HCT116 (cell line): ENCODE measurements at regions not wholly inside any gene's neighbourhood (a gene's known extent, or its start where the extent isn't known, plus 50 kb on each side); places are given as distances from the start of the nearest gene placed in this dataset.

ENCODE experiments used
- ATAC-seq: fragments of 200-7000 bp; cut with Tn5 transposase; 2 replicates; pipeline ENCODE4 v1.9.1; 2020; ENCODE audit warnings: mild to moderate bottlenecking, moderate library complexity
- BruUV-seq: library from RNA; stranded (reverse); fragments of 400-500 nt; replicated peaks from 2 replicates; lab custom pipeline; 2021; lab: Mats Ljungman, UMichigan
- CTCF ChIA-PET: fragments of 300-600 bp; sonication (Branson Sonifier 250); formaldehyde crosslinking; loops from one replicate; lab custom pipeline; 2021; ENCODE audit warnings: antibody characterized with exemption; lab: Charles Lee
- POLR2A ChIA-PET: fragments of 300-600, 350-600 bp; sonication (Branson Sonifier 250); formaldehyde crosslinking; loops from one replicate; lab custom pipeline; 2021; ENCODE audit warnings: antibody characterized with exemption; lab: Charles Lee
- RAD21 ChIA-PET, 2 experiments: fragments of 300-600 bp; sonication (Branson Sonifier 250); formaldehyde crosslinking; loops; one replicate each; lab custom pipeline; 2023; ENCODE audit warnings: low total read pairs in 2 of 2; ENCODE audit not compliant: uncharacterized antibody in 2 of 2, unreplicated experiment in 2 of 2, low non-redundant PET in 1 of 2; lab: Charles Lee
- DNase-seq: peaks from one replicate; pipeline ENCODE4 v3.0.0-alpha.2; 2010; ENCODE audit warnings: low read depth, low spot score
- H2AFZ ChIP-seq: fragments of 200-600 bp; shearing (Covaris generic), sonication (generic); 2 replicates; pipeline ENCODE4 v1.6.1; 2017; ENCODE audit warnings: low read depth, mixed run types, mixed read lengths, antibody characterized with exemption, low read length; ENCODE audit not compliant: poor library complexity, severe bottlenecking
- H3K27ac ChIP-seq: 2 replicates; pipeline ENCODE4 v1.5.1; 2012; ENCODE audit warnings: low read depth, low read length
- H3K27me3 ChIP-seq: fragments of 200-600 bp; sonication (generic); 2 replicates; pipeline ENCODE4 v1.6.1; 2016; ENCODE audit warnings: mixed run types, low read length, mixed read lengths; ENCODE audit not compliant: insufficient read depth
- H3K36me3 ChIP-seq, 2 experiments: fragments of 200-500 bp in 1 of 2; fragments of 200-600 bp in 1 of 2; sonication (Bioruptor generic) in 1 of 2; sonication (generic) in 1 of 2; 2 replicates each; pipeline versions ENCODE4 v1.5.1 to v1.6.1; 2014 to 2016; ENCODE audit warnings: low read length in 2 of 2, inconsistent platforms in 1 of 2, mixed read lengths in 1 of 2, mixed run types in 1 of 2; ENCODE audit not compliant: insufficient read depth in 2 of 2, control insufficient read depth in 1 of 2
- H3K4me1 ChIP-seq, 2 experiments: fragments of 200-600 bp in 1 of 2; sonication (generic) in 1 of 2; 2 replicates each; pipeline versions ENCODE4 v1.5.1 to v1.6.1; 2012 to 2017; ENCODE audit warnings: low read length in 2 of 2, inconsistent platforms in 1 of 2, mild to moderate bottlenecking in 1 of 2, mixed read lengths in 1 of 2, mixed run types in 1 of 2, moderate library complexity in 1 of 2; ENCODE audit not compliant: insufficient read depth in 2 of 2, control insufficient read depth in 1 of 2
- H3K4me2 ChIP-seq: fragments of 200-600 bp; sonication (generic); 2 replicates; pipeline ENCODE4 v1.6.1; 2017; ENCODE audit warnings: mixed run types, low read length, mixed read lengths
- H3K4me3 ChIP-seq, 2 experiments: fragments of 200-600 bp in 1 of 2; sonication (generic) in 1 of 2; replicated peaks in 1 of 2; 2 replicates each; pipeline ENCODE4 v1.5.1; 2011 to 2016; ENCODE audit warnings: low read length in 2 of 2, control low read depth in 1 of 2, low read depth in 1 of 2, mild to moderate bottlenecking in 1 of 2, mixed read lengths in 1 of 2, mixed run types in 1 of 2
- H3K79me2 ChIP-seq: fragments of 200-600 bp; sonication (generic); 2 replicates; pipeline ENCODE4 v1.6.1; 2017; ENCODE audit warnings: mild to moderate bottlenecking, mixed run types, low read length, moderate library complexity, mixed read lengths; ENCODE audit not compliant: insufficient read depth
- H3K9ac ChIP-seq: fragments of 200-600 bp; sonication (generic); 2 replicates; pipeline ENCODE4 v1.6.1; 2016; ENCODE audit warnings: low read length, mixed read lengths
- H3K9me2 ChIP-seq: fragments of 200-600 bp; sonication (generic), shearing (Covaris generic); 2 replicates; pipeline ENCODE4 v1.6.1; 2017; ENCODE audit warnings: mixed run types, mild to moderate bottlenecking, moderate library complexity; ENCODE audit not compliant: insufficient read depth
- H3K9me3 ChIP-seq, 2 experiments: fragments of 200-500 bp in 1 of 2; fragments of 200-600 bp in 1 of 2; sonication (Bioruptor generic) in 1 of 2; sonication (generic) in 1 of 2; 2 replicates each; pipeline ENCODE4 v1.6.1; 2014 to 2017; ENCODE audit warnings: low read length in 2 of 2, mixed read lengths in 2 of 2, inconsistent platforms in 1 of 2, low read depth in 1 of 2, mild to moderate bottlenecking in 1 of 2, mixed run types in 1 of 2, moderate library complexity in 1 of 2; ENCODE audit not compliant: control insufficient read depth in 1 of 2, insufficient read depth in 1 of 2
- H4K20me1 ChIP-seq: fragments of 200-600 bp; sonication (generic), shearing (Covaris generic); 2 replicates; pipeline ENCODE4 v1.6.1; 2017; ENCODE audit warnings: mixed run types, mild to moderate bottlenecking, moderate library complexity; ENCODE audit not compliant: insufficient read depth
- CEBPB ChIP-seq: IDR thresholded peaks from 2 replicates; pipeline ENCODE4 v1.6.1; 2012; ENCODE audit warnings: low read depth
- EGR1 ChIP-seq: IDR thresholded peaks from 2 replicates; pipeline ENCODE4 v1.6.1; 2012; ENCODE audit warnings: low read depth
- EZH2 ChIP-seq: fragments of 200-600 bp; sonication (generic); IDR thresholded peaks from 2 replicates; pipeline ENCODE4 v1.6.1; 2017; ENCODE audit warnings: antibody characterized with exemption, mixed run types
- EZH2phosphoT487 ChIP-seq: fragments of 200-600 bp; IDR thresholded peaks from 2 replicates; pipeline ENCODE4 v1.6.1; 2018; ENCODE audit warnings: antibody characterized with exemption, borderline replicate concordance
- JUND ChIP-seq: IDR thresholded peaks from 2 replicates; pipeline ENCODE4 v1.6.1; 2012
- POLR2A ChIP-seq: IDR thresholded peaks from 2 replicates; pipeline ENCODE4 v1.7.0; 2011; ENCODE audit warnings: borderline replicate concordance; ENCODE audit not compliant: insufficient read depth, insufficient read length; ENCODE audit errors: extremely low read depth
- RAD21 ChIP-seq: IDR thresholded peaks from 2 replicates; pipeline ENCODE4 v1.6.1; 2012; ENCODE audit warnings: low read depth, mild to moderate bottlenecking
- SIN3A ChIP-seq: IDR thresholded peaks from 2 replicates; pipeline ENCODE4 v1.6.1; 2012; ENCODE audit warnings: low read depth
- ZFX ChIP-seq: fragments of 450-650 bp; IDR thresholded peaks from 2 replicates; pipeline ENCODE4 v1.6.1; 2017
- intact Hi-C: fragments of 100-400 bp; cut with micrococcal nuclease; formaldehyde crosslinking; loops from 2 replicates; pipeline ENCODE4 v1.10.0; 2022
- TF ChIP-seq, protein P1 (sequence below), 3 experiments: fragments of 200-600 bp in 1 of 3; sonication (generic) in 1 of 3; IDR thresholded peaks in 2 of 3; conservative IDR thresholded peaks in 1 of 3; 2 replicates each; pipeline ENCODE4 v1.5.1; 2012 to 2017; ENCODE audit warnings: low read depth in 2 of 3, low read length in 2 of 3, antibody characterized with exemption in 1 of 3, borderline replicate concordance in 1 of 3, control low read depth in 1 of 3, mild to moderate bottlenecking in 1 of 3, mixed read lengths in 1 of 3, mixed run types in 1 of 3, moderate library complexity in 1 of 3; ENCODE audit not compliant: insufficient read depth in 1 of 3
- TF ChIP-seq, protein P2 (sequence below): IDR thresholded peaks from 2 replicates; pipeline ENCODE4 v1.6.1; 2012

DNA sequence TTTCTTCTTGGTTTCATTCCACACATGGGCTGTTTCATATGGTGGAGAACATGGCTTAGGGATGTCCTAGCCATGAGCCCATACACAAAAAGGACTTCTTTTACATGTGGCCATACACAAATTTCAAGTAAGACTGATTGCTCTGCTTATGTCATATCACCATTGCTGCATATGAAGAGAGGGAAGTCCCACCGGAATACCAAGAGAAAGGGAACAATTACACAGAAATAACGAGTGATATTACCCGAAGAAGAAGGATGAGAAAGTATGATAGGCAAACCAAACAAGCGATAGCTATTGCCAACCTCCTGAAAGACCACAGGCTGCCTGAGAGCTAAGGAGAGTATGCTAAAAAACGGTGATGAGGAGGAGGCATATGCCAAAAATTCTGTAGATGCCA lies 70.5 kb upstream of the TNFRSF21 start:
- no peaks in the 10 kb centered on the region for H3K79me2 ChIP-seq
- RAD21 ChIA-PET, result no interaction called here
- CTCF ChIA-PET, result no interaction called here
- no peaks in the 10 kb centered on the region for H3K9me2 ChIP-seq
- H3K4me3 ChIP-seq, result no peak overlapping the region
- TF ChIP-seq, protein P1, sequence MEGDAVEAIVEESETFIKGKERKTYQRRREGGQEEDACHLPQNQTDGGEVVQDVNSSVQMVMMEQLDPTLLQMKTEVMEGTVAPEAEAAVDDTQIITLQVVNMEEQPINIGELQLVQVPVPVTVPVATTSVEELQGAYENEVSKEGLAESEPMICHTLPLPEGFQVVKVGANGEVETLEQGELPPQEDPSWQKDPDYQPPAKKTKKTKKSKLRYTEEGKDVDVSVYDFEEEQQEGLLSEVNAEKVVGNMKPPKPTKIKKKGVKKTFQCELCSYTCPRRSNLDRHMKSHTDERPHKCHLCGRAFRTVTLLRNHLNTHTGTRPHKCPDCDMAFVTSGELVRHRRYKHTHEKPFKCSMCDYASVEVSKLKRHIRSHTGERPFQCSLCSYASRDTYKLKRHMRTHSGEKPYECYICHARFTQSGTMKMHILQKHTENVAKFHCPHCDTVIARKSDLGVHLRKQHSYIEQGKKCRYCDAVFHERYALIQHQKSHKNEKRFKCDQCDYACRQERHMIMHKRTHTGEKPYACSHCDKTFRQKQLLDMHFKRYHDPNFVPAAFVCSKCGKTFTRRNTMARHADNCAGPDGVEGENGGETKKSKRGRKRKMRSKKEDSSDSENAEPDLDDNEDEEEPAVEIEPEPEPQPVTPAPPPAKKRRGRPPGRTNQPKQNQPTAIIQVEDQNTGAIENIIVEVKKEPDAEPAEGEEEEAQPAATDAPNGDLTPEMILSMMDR (IDR thresholded peaks at IDR 0.05 in 2 of 3, conservative IDR thresholded peaks at IDR 0.05 in 1 of 3; ENCODE audit: borderline replicate concordance in 1 of 3, insufficient read depth in 1 of 3, low read depth in 2 of 3, low read length in 2 of 3), result no peak
- TF ChIP-seq EZH2phosphoT487 (no peak), POLR2A (no peak), SIN3A (no peak), ZFX (no peak), JUND (no peak), EGR1 (no peak), EZH2 (no peak), CEBPB (no peak), RAD21 (no peak)
- TF ChIP-seq, protein P2, sequence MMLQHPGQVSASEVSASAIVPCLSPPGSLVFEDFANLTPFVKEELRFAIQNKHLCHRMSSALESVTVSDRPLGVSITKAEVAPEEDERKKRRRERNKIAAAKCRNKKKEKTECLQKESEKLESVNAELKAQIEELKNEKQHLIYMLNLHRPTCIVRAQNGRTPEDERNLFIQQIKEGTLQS, result no peak
- DNase-seq (no peak), ATAC-seq (no peak)
- H3K36me3 ChIP-seq, result no peaks in the 10 kb centered on the region
- H3K27me3 ChIP-seq, result no peaks in the 10 kb centered on the region
- H3K9ac ChIP-seq, result no peak overlapping the region
- no peak overlapping the region for H3K27ac ChIP-seq
- H3K4me2 ChIP-seq, result no peak overlapping the region
- peaks cover 0 to 6% of the 10 kb centered on the region in 2 experiments; a peak in 2 of 4 replicates for H3K4me1 ChIP-seq
- POLR2A ChIA-PET, result interaction anchor here (0.6 kb wide), 1 partner anchor 790 kb away, joined by 4 read pairs; no protein-coding TSS in a partner anchor
- H2AFZ ChIP-seq, result no peak overlapping the region
- no peaks in the 10 kb centered on the region for H3K9me3 ChIP-seq
- intact Hi-C loops, result no loop called here
- no peaks in the 10 kb centered on the region for H4K20me1 ChIP-seq
- BruUV-seq, result no TSS peak
